Loucy (cell line): ENCODE measurements at regions not wholly inside any gene's neighbourhood (a gene's known extent, or its start where the extent isn't known, plus 50 kb on each side); places are given as distances from the start of the nearest gene placed in this dataset.

ENCODE experiments used
- H2AFZ ChIP-seq: fragments of 200-600 bp; sonication (generic); 2 replicates; pipeline ENCODE4 v1.6.0; 2016; ENCODE audit warnings: antibody characterized with exemption, mild to moderate bottlenecking, low read length, moderate library complexity
- H3F3A ChIP-seq: fragments of 200-600 bp; 2 replicates; pipeline ENCODE4 v1.6.0; 2016; ENCODE audit warnings: antibody characterized with exemption, low read depth, mild to moderate bottlenecking
- H3K27me3 ChIP-seq: fragments of 200-600 bp; sonication (generic); 2 replicates; pipeline ENCODE4 v1.6.1; 2014; ENCODE audit warnings: low read length, mild to moderate bottlenecking; ENCODE audit not compliant: insufficient read depth, poor library complexity, severe bottlenecking
- H3K36me3 ChIP-seq: fragments of 200-600 bp; sonication (generic); 2 replicates; pipeline ENCODE4 v1.6.1; 2016; ENCODE audit warnings: low read length; ENCODE audit not compliant: insufficient read depth
- H3K4me1 ChIP-seq: fragments of 200-600 bp; sonication (generic); 2 replicates; pipeline ENCODE4 v1.5.1; 2014; ENCODE audit warnings: low read length, mild to moderate bottlenecking; ENCODE audit not compliant: insufficient read depth, poor library complexity, severe bottlenecking
- H3K4me2 ChIP-seq: fragments of 200-600 bp; sonication (generic); 2 replicates; pipeline ENCODE4 v1.6.0; 2014; ENCODE audit warnings: antibody characterized with exemption, low read length, low read depth, mild to moderate bottlenecking; ENCODE audit not compliant: poor library complexity, severe bottlenecking
- H3K4me3 ChIP-seq: fragments of 200-600 bp; sonication (generic); 2 replicates; pipeline ENCODE4 v1.5.1; 2014; ENCODE audit warnings: low read length, mild to moderate bottlenecking, mixed read lengths; ENCODE audit not compliant: poor library complexity, severe bottlenecking
- H3K79me2 ChIP-seq: fragments of 200-600 bp; sonication (generic); 2 replicates; pipeline ENCODE4 v1.6.1; 2014; ENCODE audit warnings: low read length; ENCODE audit not compliant: insufficient read depth
- H3K9ac ChIP-seq: fragments of 200-600 bp; sonication (generic); 2 replicates; pipeline ENCODE4 v1.6.0; 2014; ENCODE audit warnings: mild to moderate bottlenecking, low read depth, low read length, moderate library complexity; ENCODE audit not compliant: poor library complexity, severe bottlenecking
- H3K9me2 ChIP-seq: fragments of 200-600 bp; sonication (generic); replicated peaks from 2 replicates; pipeline ENCODE4 v1.6.1; 2016; ENCODE audit warnings: low read depth, low read length, mixed read lengths
- H3K9me3 ChIP-seq: fragments of 200-600 bp; sonication (generic); 2 replicates; pipeline ENCODE4 v1.6.1; 2014; ENCODE audit warnings: mild to moderate bottlenecking, antibody characterized with exemption, low read length, low read depth; ENCODE audit not compliant: insufficient read depth
- H4K20me1 ChIP-seq: fragments of 200-600 bp; sonication (generic); 2 replicates; pipeline ENCODE4 v1.6.0; 2014; ENCODE audit warnings: antibody characterized with exemption, low read length, mild to moderate bottlenecking; ENCODE audit not compliant: insufficient read depth, poor library complexity, severe bottlenecking
- CTCF ChIP-seq: fragments of 200-600 bp; sonication (generic); conservative IDR thresholded peaks from 2 replicates; pipeline ENCODE4 v1.5.1; 2014; ENCODE audit warnings: mild to moderate bottlenecking, antibody characterized with exemption, low read length
- EZH2phosphoT487 ChIP-seq: fragments of 200-600 bp; IDR thresholded peaks from 2 replicates; pipeline ENCODE4 v1.6.1; 2018; ENCODE audit warnings: antibody characterized with exemption, mild to moderate bottlenecking, moderate library complexity, borderline replicate concordance

GRCh38 chr1:37242501-37242900 is 208.2 kb upstream of the GRIK3 start:
- H3K36me3 ChIP-seq: no peaks in the 10 kb centered on the region
- H3K4me2 ChIP-seq: no peak overlapping the region
- H2AFZ ChIP-seq: no peak overlapping the region
- no peaks in the 10 kb centered on the region for H3K9me2 ChIP-seq
- no peaks in the 10 kb centered on the region for H3K27me3 ChIP-seq
- TF ChIP-seq CTCF: no peak
- no peak for TF ChIP-seq EZH2phosphoT487
- H3K4me1 ChIP-seq: no peaks in the 10 kb centered on the region
- no peaks in the 10 kb centered on the region for H3F3A ChIP-seq
- no peaks in the 10 kb centered on the region for H3K79me2 ChIP-seq
- no peak overlapping the region for H3K9ac ChIP-seq
- H4K20me1 ChIP-seq: no peaks in the 10 kb centered on the region
- no peaks in the 10 kb centered on the region; the same call in 1 of the 2 replicates for H3K9me3 ChIP-seq
- H3K4me3 ChIP-seq: no peak overlapping the region

GRCh38 chr1:37243368-37244082 is 209.2 kb upstream of the GRIK3 start:
- no peaks in the 10 kb centered on the region; the same call in 1 of the 2 replicates for H3K9me3 ChIP-seq
- no peak overlapping the region for H2AFZ ChIP-seq
- H3K9me2 ChIP-seq: no peaks in the 10 kb centered on the region
- H4K20me1 ChIP-seq: no peaks in the 10 kb centered on the region
- H3K4me1 ChIP-seq: no peaks in the 10 kb centered on the region
- no peak overlapping the region for H3K4me3 ChIP-seq
- no peaks in the 10 kb centered on the region for H3K27me3 ChIP-seq
- no peaks in the 10 kb centered on the region for H3K36me3 ChIP-seq
- no peaks in the 10 kb centered on the region for H3F3A ChIP-seq
- no peak overlapping the region for H3K9ac ChIP-seq
- H3K4me2 ChIP-seq: no peak overlapping the region
- TF ChIP-seq EZH2phosphoT487 (no peak), CTCF (no peak)
- no peaks in the 10 kb centered on the region for H3K79me2 ChIP-seq

GRCh38 chr1:37244083-37244480 is 209.8 kb upstream of the GRIK3 start:
- Histone ChIP-seq H3K9me2 (no peaks in the 10 kb centered on the region), H3K27me3 (no peaks in the 10 kb centered on the region), H3K9ac (no peak overlapping the region), H3K79me2 (no peaks in the 10 kb centered on the region), H4K20me1 (no peaks in the 10 kb centered on the region), H3K4me1 (no peaks in the 10 kb centered on the region), H2AFZ (no peak overlapping the region), H3K4me3 (no peak overlapping the region), H3K36me3 (no peaks in the 10 kb centered on the region), H3K9me3 (no peaks in the 10 kb centered on the region; the same call in 1 of the 2 replicates), H3F3A (no peaks in the 10 kb centered on the region), H3K4me2 (no peak overlapping the region)
- TF ChIP-seq CTCF: no peak
- no peak for TF ChIP-seq EZH2phosphoT487
